22Rv1 (cell line): ENCODE measurements at regions not wholly inside any gene's neighbourhood (a gene's known extent, or its start where the extent isn't known, plus 50 kb on each side); places are given as distances from the start of the nearest gene placed in this dataset.

ENCODE experiments used
- ZFX ChIP-seq: fragments of 450-650 bp; IDR thresholded peaks from 2 replicates; pipeline ENCODE4 v1.6.1; 2017; ENCODE audit warnings: antibody characterized with exemption, borderline replicate concordance
- TF ChIP-seq, protein P1 (sequence below): fragments of 450-650 bp; IDR thresholded peaks from 2 replicates; pipeline ENCODE4 v1.5.1; 2017; ENCODE audit warnings: mild to moderate bottlenecking

- TF ChIP-seq, protein P1, sequence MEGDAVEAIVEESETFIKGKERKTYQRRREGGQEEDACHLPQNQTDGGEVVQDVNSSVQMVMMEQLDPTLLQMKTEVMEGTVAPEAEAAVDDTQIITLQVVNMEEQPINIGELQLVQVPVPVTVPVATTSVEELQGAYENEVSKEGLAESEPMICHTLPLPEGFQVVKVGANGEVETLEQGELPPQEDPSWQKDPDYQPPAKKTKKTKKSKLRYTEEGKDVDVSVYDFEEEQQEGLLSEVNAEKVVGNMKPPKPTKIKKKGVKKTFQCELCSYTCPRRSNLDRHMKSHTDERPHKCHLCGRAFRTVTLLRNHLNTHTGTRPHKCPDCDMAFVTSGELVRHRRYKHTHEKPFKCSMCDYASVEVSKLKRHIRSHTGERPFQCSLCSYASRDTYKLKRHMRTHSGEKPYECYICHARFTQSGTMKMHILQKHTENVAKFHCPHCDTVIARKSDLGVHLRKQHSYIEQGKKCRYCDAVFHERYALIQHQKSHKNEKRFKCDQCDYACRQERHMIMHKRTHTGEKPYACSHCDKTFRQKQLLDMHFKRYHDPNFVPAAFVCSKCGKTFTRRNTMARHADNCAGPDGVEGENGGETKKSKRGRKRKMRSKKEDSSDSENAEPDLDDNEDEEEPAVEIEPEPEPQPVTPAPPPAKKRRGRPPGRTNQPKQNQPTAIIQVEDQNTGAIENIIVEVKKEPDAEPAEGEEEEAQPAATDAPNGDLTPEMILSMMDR = no peak
- no peak for TF ChIP-seq ZFX
Observed at GRCh38 chr2:7815726-7816125, 866.1 kb upstream of the ID2 start.
